Suprapubic skin (tissue), 4 donors: ENCODE measurements at regions not wholly inside any gene's neighbourhood (a gene's known extent, or its start where the extent isn't known, plus 50 kb on each side); places are given as distances from the start of the nearest gene placed in this dataset.

ENCODE experiments used
- DNase-seq, 2 donors: peaks; one replicate each; pipeline ENCODE4 v3.0.0-alpha.2; 2019; ENCODE audit warnings: low spot score in 2 of 2
- H3K27ac ChIP-seq: fragments of 200-600 bp; sonication (generic); one replicate; pipeline ENCODE4 v1.5.1; 2019
- H3K27me3 ChIP-seq: fragments of 200-600 bp; sonication (generic); one replicate; pipeline ENCODE4 v1.5.1; 2019
- H3K36me3 ChIP-seq: fragments of 200-600 bp; sonication (generic); one replicate; pipeline ENCODE4 v1.5.1; 2019
- H3K4me1 ChIP-seq: fragments of 200-600 bp; sonication (generic); one replicate; pipeline ENCODE4 v1.5.1; 2019
- H3K4me3 ChIP-seq: fragments of 200-600 bp; sonication (generic); one replicate; pipeline ENCODE4 v1.5.1; 2019; ENCODE audit warnings: mild to moderate bottlenecking
- H3K9me3 ChIP-seq: fragments of 200-600 bp; sonication (generic); one replicate; pipeline ENCODE4 v1.5.1; 2019
- CTCF ChIP-seq, 2 donors: fragments of 200-600 bp in 1 of 2; fragments of 450-650 bp in 1 of 2; sonication (generic) in 1 of 2; IDR thresholded peaks; one replicate each; pipeline ENCODE4 v1.5.1; 2016 to 2019; ENCODE audit warnings: antibody characterized with exemption in 2 of 2, mild to moderate bottlenecking in 1 of 2, moderate library complexity in 1 of 2
- EP300 ChIP-seq: sonication (generic); formaldehyde crosslinking; IDR thresholded peaks from one replicate; pipeline ENCODE4 v1.6.1; 2017; ENCODE audit warnings: antibody characterized with exemption
- POLR2A ChIP-seq, 2 donors: fragments of 450-650 bp; IDR thresholded peaks; one replicate each; pipeline ENCODE4 v1.6.1; 2017; ENCODE audit warnings: antibody characterized with exemption in 2 of 2, mild to moderate bottlenecking in 2 of 2, moderate library complexity in 2 of 2
- POLR2AphosphoS5 ChIP-seq, 3 donors: sonication (generic); formaldehyde crosslinking; IDR thresholded peaks; one replicate each; pipeline ENCODE4 v1.6.1; 2017; ENCODE audit warnings: antibody characterized with exemption in 3 of 3
- WGBS: methylation state at CpG from one replicate; pipeline ENCODE4 v1.1.5; 2018; 5-methylcytosine and 5-hydroxymethylcytosine counted together

- TF ChIP-seq EP300 (no peak), CTCF (IDR thresholded peaks at IDR 0.05) (no peak), POLR2AphosphoS5 (IDR thresholded peaks at IDR 0.05) (no peak), POLR2A (IDR thresholded peaks at IDR 0.05) (no peak)
- H3K9me3 ChIP-seq: no peaks in the 10 kb centered on the region
- H3K4me3 ChIP-seq: no peak overlapping the region
- WGBS: 85% methylated on average over 7 of the region's 7 CpGs
- H3K27ac ChIP-seq: no peak overlapping the region
- no peaks in the 10 kb centered on the region for H3K36me3 ChIP-seq
- no peak for DNase-seq
- no peaks in the 10 kb centered on the region for H3K4me1 ChIP-seq
- no peaks in the 10 kb centered on the region for H3K27me3 ChIP-seq
Observed at GRCh38 chr11:15501566-15501965, 386.8 kb downstream of the INSC start.

- Histone ChIP-seq H3K36me3 (no peaks in the 10 kb centered on the region), H3K4me1 (no peaks in the 10 kb centered on the region), H3K9me3 (no peaks in the 10 kb centered on the region), H3K27me3 (no peaks in the 10 kb centered on the region), H3K4me3 (no peak overlapping the region), H3K27ac (no peak overlapping the region)
- no peak for TF ChIP-seq EP300
- TF ChIP-seq POLR2A (IDR thresholded peaks at IDR 0.05): no peak
- no peak for TF ChIP-seq CTCF (IDR thresholded peaks at IDR 0.05)
- no peak for TF ChIP-seq POLR2AphosphoS5 (IDR thresholded peaks at IDR 0.05)
- 92% methylated on average over 1 of the region's 1 CpG for WGBS
- no peak for DNase-seq
Observed at GRCh38 chr11:15505155-15505554, 390.4 kb downstream of the INSC start.

GRCh38 chr11:15507592-15507991 lies 392.9 kb downstream of the INSC start:
- Histone ChIP-seq H3K4me3 (no peak overlapping the region), H3K36me3 (no peaks in the 10 kb centered on the region), H3K27me3 (no peaks in the 10 kb centered on the region), H3K27ac (no peak overlapping the region), H3K4me1 (no peaks in the 10 kb centered on the region), H3K9me3 (peaks cover 1% of the 10 kb centered on the region)
- TF ChIP-seq POLR2A (IDR thresholded peaks at IDR 0.05): no peak
- TF ChIP-seq POLR2AphosphoS5 (IDR thresholded peaks at IDR 0.05): no peak
- no peak for TF ChIP-seq EP300
- no peak for TF ChIP-seq CTCF (IDR thresholded peaks at IDR 0.05)
- WGBS: 32% methylated on average over 6 of the region's 6 CpGs
- no peak for DNase-seq

GRCh38 chr11:15509082-15509481 lies 394.4 kb downstream of the INSC start:
- DNase-seq: no peak
- Histone ChIP-seq H3K4me1 (no peaks in the 10 kb centered on the region), H3K9me3 (peaks cover 5% of the 10 kb centered on the region), H3K27ac (no peak overlapping the region), H3K27me3 (no peaks in the 10 kb centered on the region), H3K4me3 (no peak overlapping the region), H3K36me3 (no peaks in the 10 kb centered on the region)
- TF ChIP-seq EP300 (no peak), POLR2AphosphoS5 (IDR thresholded peaks at IDR 0.05) (no peak)
- 94% methylated on average over 2 of the region's 2 CpGs for whole genome bisulfite sequencing

GRCh38 chr11:15519124-15519791 lies 404.5 kb downstream of the INSC start:
- DNase-seq: no peak
- Histone ChIP-seq H3K9me3 (peaks cover 7% of the 10 kb centered on the region), H3K4me3 (no peak overlapping the region), H3K36me3 (no peaks in the 10 kb centered on the region), H3K27me3 (no peaks in the 10 kb centered on the region), H3K27ac (no peak overlapping the region), H3K4me1 (no peaks in the 10 kb centered on the region)
- TF ChIP-seq POLR2AphosphoS5 (IDR thresholded peaks at IDR 0.05) (no peak), POLR2A (IDR thresholded peaks at IDR 0.05) (no peak), CTCF (IDR thresholded peaks at IDR 0.05) (no peak), EP300 (no peak)
- whole genome bisulfite sequencing: 51% methylated on average over 2 of the region's 2 CpGs

GRCh38 chr11:15519911-15520310 lies 405.2 kb downstream of the INSC start:
- Histone ChIP-seq H3K4me3 (no peak overlapping the region), H3K27ac (no peak overlapping the region), H3K27me3 (no peaks in the 10 kb centered on the region), H3K9me3 (peaks cover 7% of the 10 kb centered on the region), H3K4me1 (no peaks in the 10 kb centered on the region), H3K36me3 (no peaks in the 10 kb centered on the region)
- no peak for DNase-seq
- 73% methylated on average over 2 of the region's 2 CpGs for WGBS
- no peak for TF ChIP-seq POLR2AphosphoS5 (IDR thresholded peaks at IDR 0.05)
- TF ChIP-seq POLR2A (IDR thresholded peaks at IDR 0.05): no peak
- TF ChIP-seq EP300: no peak
- no peak for TF ChIP-seq CTCF (IDR thresholded peaks at IDR 0.05)
